DOHH2 (cell line): ENCODE measurements at regions not wholly inside any gene's neighbourhood (a gene's known extent, or its start where the extent isn't known, plus 50 kb on each side); places are given as distances from the start of the nearest gene placed in this dataset.

ENCODE experiments used
- H3F3A ChIP-seq: fragments of 200-600 bp; sonication (generic), shearing (Covaris generic); 2 replicates; pipeline ENCODE4 v1.6.0; 2016; ENCODE audit warnings: antibody characterized with exemption, mild to moderate bottlenecking; ENCODE audit not compliant: control insufficient read depth, insufficient read depth
- H3K27ac ChIP-seq: fragments of 200-600 bp; sonication (generic); 2 replicates; pipeline ENCODE4 v1.5.1; 2014; ENCODE audit warnings: low read depth, mild to moderate bottlenecking, low read length, moderate library complexity
- H3K27me3 ChIP-seq: fragments of 200-600 bp; sonication (generic); 2 replicates; pipeline ENCODE4 v1.6.1; 2014; ENCODE audit warnings: mild to moderate bottlenecking, low read length, mixed read lengths; ENCODE audit not compliant: control insufficient read depth
- H3K36me3 ChIP-seq: fragments of 200-600 bp; sonication (generic); 2 replicates; pipeline ENCODE4 v1.6.1; 2014; ENCODE audit warnings: mild to moderate bottlenecking, low read length, moderate library complexity, mixed read lengths; ENCODE audit not compliant: control insufficient read depth
- H3K4me1 ChIP-seq: fragments of 200-600 bp; sonication (generic); 2 replicates; pipeline ENCODE4 v1.6.1; 2014; ENCODE audit warnings: mild to moderate bottlenecking, low read length, mixed read lengths; ENCODE audit not compliant: control insufficient read depth
- H3K4me2 ChIP-seq: fragments of 200-600 bp; sonication (generic); 2 replicates; pipeline ENCODE4 v1.6.0; 2014; ENCODE audit warnings: mild to moderate bottlenecking, low read length, moderate library complexity
- H3K4me3 ChIP-seq: fragments of 200-600 bp; sonication (generic); 2 replicates; pipeline ENCODE4 v1.5.1; 2014; ENCODE audit warnings: mild to moderate bottlenecking, low read length, mixed read lengths
- H3K79me2 ChIP-seq: fragments of 200-600 bp; sonication (generic); 2 replicates; pipeline ENCODE4 v1.6.1; 2014; ENCODE audit warnings: mild to moderate bottlenecking, low read length, mixed read lengths; ENCODE audit not compliant: control insufficient read depth
- H3K9me2 ChIP-seq: fragments of 200-600 bp; sonication (generic); replicated peaks from 2 replicates; pipeline ENCODE4 v1.6.1; 2014; ENCODE audit warnings: mild to moderate bottlenecking, low read length, mixed read lengths; ENCODE audit not compliant: control insufficient read depth
- H3K9me3 ChIP-seq: fragments of 200-600 bp; sonication (generic); 2 replicates; pipeline ENCODE4 v1.6.1; 2014; ENCODE audit warnings: antibody characterized with exemption, low read length, mixed read lengths; ENCODE audit not compliant: control insufficient read depth, insufficient read depth
- H4K20me1 ChIP-seq: fragments of 200-600 bp; sonication (generic); 2 replicates; pipeline ENCODE4 v1.6.0; 2014; ENCODE audit warnings: low read depth, mild to moderate bottlenecking, antibody characterized with exemption, low read length, moderate library complexity; ENCODE audit not compliant: control insufficient read depth, insufficient read depth
- EZH2phosphoT487 ChIP-seq: fragments of 200-600 bp; sonication (generic); IDR thresholded peaks from 2 replicates; pipeline ENCODE4 v1.6.1; 2017; ENCODE audit warnings: borderline replicate concordance, mild to moderate bottlenecking, antibody characterized with exemption, low read length, moderate library complexity, mixed read lengths
- TF ChIP-seq, protein P1 (sequence below): fragments of 200-600 bp; sonication (generic); IDR thresholded peaks from one replicate; pipeline ENCODE4 v1.5.1; 2014; ENCODE audit warnings: antibody characterized with exemption, mild to moderate bottlenecking, low read depth, low read length; ENCODE audit not compliant: poor library complexity, severe bottlenecking

DNA sequence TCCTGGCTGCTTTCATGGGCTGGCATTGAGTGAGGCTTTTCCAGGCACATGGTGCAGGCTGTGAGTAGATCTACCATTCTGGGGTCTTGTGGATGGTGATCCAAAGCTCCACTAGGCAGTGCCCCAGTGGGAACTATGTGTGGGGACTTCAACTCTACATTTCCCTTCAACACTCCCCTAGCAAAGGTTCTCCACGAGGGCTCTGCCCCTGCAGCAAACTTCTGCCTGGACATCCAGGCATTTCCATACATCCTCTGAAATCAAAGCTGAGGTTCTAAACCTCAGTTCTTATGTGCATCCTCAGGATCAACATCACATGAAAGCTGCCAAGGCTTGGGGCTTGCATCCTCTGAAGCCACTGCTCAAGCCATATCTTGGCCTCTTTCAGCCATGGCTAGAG, 282.9 kb upstream of the ZPLD1 start:
- TF ChIP-seq EZH2phosphoT487, result no peak
- Histone ChIP-seq H3K36me3 (no peaks in the 10 kb centered on the region), H3K79me2 (no peaks in the 10 kb centered on the region), H3K9me3 (peaks cover 18% of the 10 kb centered on the region), H4K20me1 (no peaks in the 10 kb centered on the region), H3K4me3 (no peak overlapping the region), H3K4me2 (no peak overlapping the region), H3K27me3 (no peaks in the 10 kb centered on the region), H3K9me2 (no peaks in the 10 kb centered on the region), H3K27ac (no peak overlapping the region), H3F3A (no peaks in the 10 kb centered on the region), H3K4me1 (no peaks in the 10 kb centered on the region)

DNA sequence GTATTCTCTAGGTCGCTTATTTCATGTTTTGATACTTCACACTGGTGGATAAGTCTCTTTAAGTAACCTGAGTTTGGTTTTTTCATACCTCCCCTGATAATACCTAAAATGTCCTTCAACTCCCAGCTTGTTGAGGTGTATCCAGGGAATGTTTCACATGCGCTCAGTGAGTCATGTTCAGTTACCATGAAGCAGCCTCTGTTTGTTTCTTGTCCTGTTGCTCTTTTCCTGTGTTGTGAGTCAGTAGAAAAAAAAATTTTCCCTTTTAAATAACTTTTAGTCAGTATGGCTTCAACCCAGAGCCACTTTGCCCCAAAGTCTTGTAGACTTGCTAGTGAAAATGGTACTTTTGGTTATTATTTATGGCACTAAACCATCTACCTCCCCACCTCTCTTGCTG, 278.4 kb upstream of the ZPLD1 start:
- H3K9me3 ChIP-seq, result peaks cover 13% of the 10 kb centered on the region
- H3K4me3 ChIP-seq, result no peak overlapping the region
- H3K4me1 ChIP-seq, result no peaks in the 10 kb centered on the region
- no peak overlapping the region for H3K27ac ChIP-seq
- TF ChIP-seq EZH2phosphoT487, result no peak
- TF ChIP-seq, protein P1, sequence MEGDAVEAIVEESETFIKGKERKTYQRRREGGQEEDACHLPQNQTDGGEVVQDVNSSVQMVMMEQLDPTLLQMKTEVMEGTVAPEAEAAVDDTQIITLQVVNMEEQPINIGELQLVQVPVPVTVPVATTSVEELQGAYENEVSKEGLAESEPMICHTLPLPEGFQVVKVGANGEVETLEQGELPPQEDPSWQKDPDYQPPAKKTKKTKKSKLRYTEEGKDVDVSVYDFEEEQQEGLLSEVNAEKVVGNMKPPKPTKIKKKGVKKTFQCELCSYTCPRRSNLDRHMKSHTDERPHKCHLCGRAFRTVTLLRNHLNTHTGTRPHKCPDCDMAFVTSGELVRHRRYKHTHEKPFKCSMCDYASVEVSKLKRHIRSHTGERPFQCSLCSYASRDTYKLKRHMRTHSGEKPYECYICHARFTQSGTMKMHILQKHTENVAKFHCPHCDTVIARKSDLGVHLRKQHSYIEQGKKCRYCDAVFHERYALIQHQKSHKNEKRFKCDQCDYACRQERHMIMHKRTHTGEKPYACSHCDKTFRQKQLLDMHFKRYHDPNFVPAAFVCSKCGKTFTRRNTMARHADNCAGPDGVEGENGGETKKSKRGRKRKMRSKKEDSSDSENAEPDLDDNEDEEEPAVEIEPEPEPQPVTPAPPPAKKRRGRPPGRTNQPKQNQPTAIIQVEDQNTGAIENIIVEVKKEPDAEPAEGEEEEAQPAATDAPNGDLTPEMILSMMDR, result no peak
- no peak overlapping the region for H3K4me2 ChIP-seq
- H3K27me3 ChIP-seq, result no peaks in the 10 kb centered on the region
- H3K9me2 ChIP-seq, result no peaks in the 10 kb centered on the region
- H4K20me1 ChIP-seq, result no peaks in the 10 kb centered on the region
- H3K79me2 ChIP-seq, result no peaks in the 10 kb centered on the region
- no peaks in the 10 kb centered on the region for H3F3A ChIP-seq
- H3K36me3 ChIP-seq, result no peaks in the 10 kb centered on the region

DNA sequence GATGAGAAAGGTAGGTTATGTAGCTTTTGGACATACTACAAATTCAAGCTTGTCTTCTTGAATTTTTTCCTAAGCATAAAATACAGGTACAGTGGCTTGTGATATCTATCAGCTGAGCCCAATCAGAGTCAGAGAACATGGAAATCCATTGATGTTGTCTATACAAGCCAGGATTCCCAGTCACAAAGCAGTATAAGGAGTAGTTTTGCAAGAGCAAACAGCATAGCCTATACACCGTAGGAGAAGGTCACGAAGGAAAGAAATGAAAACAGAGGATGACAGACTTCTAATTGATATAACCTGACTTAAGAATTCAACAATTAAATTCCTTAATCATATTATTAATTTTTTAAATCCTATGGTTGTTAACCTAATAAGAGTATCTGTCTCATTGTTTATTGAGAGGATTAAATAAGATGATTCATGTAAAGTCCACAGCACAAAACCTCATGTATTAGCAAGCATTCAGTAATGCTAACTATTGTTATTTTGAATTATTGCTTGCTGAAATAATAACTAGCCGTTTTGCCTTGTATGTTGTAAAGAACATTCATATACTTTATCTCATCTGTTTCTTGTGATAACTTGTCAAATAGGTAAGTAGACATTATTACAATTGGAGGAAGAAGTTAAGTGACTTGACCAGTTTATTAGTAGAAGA, 276.6 kb upstream of the ZPLD1 start:
- TF ChIP-seq, protein P1, result no peak
- no peak for TF ChIP-seq EZH2phosphoT487
- Histone ChIP-seq H3K36me3 (no peaks in the 10 kb centered on the region), H4K20me1 (no peaks in the 10 kb centered on the region), H3K4me3 (no peak overlapping the region), H3K27ac (no peak overlapping the region), H3K4me2 (no peak overlapping the region), H3K9me2 (no peaks in the 10 kb centered on the region), H3K9me3 (no peaks in the 10 kb centered on the region), H3K27me3 (no peaks in the 10 kb centered on the region), H3K4me1 (no peaks in the 10 kb centered on the region), H3K79me2 (no peaks in the 10 kb centered on the region), H3F3A (no peaks in the 10 kb centered on the region)

DNA sequence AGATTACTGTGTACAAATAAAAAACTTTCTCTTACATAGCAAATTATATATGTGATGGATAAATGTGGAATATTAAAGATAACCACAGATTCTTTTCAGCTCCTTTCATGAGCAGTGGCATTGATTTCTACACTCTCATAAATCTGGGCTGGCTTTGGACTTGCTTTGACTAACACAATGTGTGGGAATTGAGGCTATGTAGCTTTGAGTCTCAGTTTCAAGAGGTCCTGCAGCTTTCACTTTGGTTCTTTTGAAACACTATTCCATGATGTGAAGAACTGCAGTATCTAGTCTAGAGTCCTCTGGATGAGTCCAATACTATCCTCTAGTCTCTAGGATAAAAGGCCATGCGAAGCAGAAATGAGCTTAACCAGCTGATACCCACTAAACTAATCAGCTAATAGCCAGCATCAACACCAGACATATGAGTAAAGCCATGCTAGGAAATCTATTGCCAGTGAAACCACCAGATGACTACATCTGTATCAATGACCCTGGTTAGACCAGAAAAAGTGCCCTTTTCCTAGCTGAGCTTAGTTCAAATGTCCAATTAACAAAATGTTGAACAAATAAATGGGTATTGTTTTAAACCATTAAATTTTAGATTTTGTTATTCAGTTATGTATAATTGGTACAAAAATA, 274.9 kb upstream of the ZPLD1 start:
- no peaks in the 10 kb centered on the region for H3K9me2 ChIP-seq
- H3K79me2 ChIP-seq, result no peaks in the 10 kb centered on the region
- H3K4me2 ChIP-seq, result no peak overlapping the region
- no peak overlapping the region for H3K4me3 ChIP-seq
- H4K20me1 ChIP-seq, result no peaks in the 10 kb centered on the region
- no peaks in the 10 kb centered on the region for H3K9me3 ChIP-seq
- no peaks in the 10 kb centered on the region for H3F3A ChIP-seq
- TF ChIP-seq, protein P1, result no peak
- TF ChIP-seq EZH2phosphoT487, result no peak
- no peak overlapping the region for H3K27ac ChIP-seq
- no peaks in the 10 kb centered on the region for H3K27me3 ChIP-seq
- H3K4me1 ChIP-seq, result no peaks in the 10 kb centered on the region
- H3K36me3 ChIP-seq, result no peaks in the 10 kb centered on the region
